Activated CD4-positive, alpha-beta T cell treated with anti-CD3 and anti-CD28 coated beads, Interleukin-2, amount 50 U/mL, for 1 hour (primary cell): ENCODE measurements at regions not wholly inside any gene's neighbourhood (a gene's known extent, or its start where the extent isn't known, plus 50 kb on each side); places are given as distances from the start of the nearest gene placed in this dataset.
"Not testable (repeated sequence)": the region's sequence is repeated elsewhere in the genome, so short reads cannot be mapped to it uniquely, and the experiment has no call there.

ENCODE experiments used
- DNase-seq: peaks from one replicate; pipeline ENCODE4 v3.0.0-alpha.2; 2020

- DNase-seq, result not testable (repeated sequence)
These were observed 143.7 kb upstream of the IVNS1ABP start for GRCh38 chr1:185460723-185461122.

DNA sequence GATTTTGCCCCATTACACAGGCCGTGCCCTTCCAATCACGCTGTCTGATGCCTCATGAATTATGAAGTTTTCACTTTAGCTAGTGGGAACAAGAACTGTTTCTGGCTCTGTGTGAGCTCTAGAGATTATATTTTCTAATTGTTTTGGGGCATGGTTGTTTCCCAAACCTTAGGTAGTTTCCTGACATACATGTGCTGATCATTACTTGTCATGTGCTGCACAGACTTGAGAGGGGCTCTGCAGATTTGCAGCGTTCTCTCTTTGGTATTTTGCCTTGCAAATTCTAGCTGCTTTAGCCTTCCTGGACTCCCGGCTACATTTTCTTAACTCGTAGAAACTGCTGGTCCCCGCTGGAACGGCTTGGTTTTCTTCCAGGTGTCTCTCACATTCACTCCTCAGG is 142.1 kb upstream of the IVNS1ABP start:
- DNase-seq, result no peak

- DNase-seq, result no peak
These were observed 141.6 kb upstream of the IVNS1ABP start for GRCh38 chr1:185458670-185459069.

DNA sequence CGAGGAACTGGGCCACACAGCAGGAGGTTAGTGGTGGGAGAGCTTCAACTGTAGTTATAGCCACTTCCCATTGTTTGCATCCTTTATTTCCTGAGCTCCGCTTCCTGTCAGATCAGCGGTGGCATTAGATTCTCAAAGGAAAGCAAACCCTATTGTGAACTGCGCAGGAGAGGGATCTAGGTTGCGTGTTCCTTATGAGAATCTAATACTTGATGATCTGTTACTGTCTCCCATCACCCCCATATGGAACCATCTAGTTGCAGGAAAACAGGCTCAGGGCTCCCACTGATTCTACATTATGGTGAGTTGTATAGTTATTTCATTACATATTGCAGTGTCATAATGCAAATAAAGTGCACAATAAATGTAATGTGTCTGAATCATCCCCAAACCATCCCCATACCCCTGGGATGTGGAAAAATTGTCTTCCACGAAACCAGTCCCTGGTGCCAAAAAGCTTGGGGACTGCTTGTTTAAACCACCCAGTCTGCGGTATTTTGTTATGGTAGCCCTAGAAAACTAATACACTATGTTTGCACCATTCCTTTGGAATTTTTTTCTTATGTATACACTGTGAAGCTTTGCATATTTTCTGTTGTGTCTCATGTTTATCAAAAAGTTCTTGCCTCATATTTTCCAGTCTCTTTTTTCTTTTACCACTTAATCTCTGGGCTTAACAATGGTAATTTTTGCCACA is 136.6 kb upstream of the IVNS1ABP start:
- no peak for DNase-seq

DNA sequence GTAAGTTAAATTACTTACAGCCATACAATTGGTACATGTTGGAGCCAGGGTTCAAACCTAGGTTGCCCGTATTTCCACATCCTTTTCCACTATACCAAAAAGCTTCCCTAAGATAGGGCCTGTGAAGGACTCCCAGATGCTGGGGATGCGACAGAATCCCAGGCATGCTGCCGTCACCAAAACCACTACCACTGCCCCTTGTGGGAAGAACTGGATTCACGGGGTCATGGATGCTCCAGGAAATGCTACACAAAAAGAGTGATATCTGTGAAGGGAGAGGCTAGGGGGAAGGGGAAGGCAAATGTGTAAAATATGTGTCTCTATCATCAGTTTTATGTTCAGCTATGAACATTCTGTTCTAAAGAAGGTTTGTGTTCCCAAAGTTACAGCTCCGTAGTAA is 133.9 kb upstream of the IVNS1ABP start:
- DNase-seq, result no peak

DNA sequence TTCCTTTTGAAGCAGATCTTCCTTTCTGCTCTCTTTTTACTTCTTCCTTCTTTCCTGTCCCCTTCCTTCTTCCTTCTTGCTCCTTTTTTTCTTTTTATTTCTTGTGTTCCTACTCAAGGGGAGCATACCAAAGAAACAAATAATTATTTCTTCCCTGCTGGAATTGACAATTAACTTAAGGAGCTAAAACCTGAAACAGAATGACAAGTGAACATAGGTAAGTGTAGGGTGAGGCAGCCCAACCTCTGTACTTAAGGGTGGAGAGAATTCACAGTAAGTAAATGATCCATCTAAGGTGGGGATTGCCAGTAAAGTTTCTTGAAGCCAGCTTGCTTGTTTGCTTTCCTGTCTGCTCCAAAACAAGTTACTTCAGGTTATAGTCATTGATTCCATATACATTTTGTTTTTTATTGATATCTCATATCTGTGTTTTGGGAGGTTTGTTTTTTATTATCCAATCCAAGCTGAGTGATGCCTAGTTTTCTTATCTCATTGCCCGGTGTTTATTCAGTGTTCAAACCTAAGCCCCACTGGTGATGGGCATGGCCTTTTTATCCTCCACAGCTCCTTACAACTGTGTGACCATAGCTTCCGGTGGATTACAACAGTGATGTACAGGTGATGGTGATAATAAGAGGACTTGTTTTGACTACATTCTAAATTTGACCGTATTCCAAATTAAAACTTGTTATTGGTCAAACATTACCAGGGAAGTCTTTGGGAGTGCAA is 133.2 kb upstream of the IVNS1ABP start:
- DNase-seq, result no peak

GRCh38 chr1:185449378-185450059 is 132.5 kb upstream of the IVNS1ABP start:
- DNase-seq, result no peak

DNA sequence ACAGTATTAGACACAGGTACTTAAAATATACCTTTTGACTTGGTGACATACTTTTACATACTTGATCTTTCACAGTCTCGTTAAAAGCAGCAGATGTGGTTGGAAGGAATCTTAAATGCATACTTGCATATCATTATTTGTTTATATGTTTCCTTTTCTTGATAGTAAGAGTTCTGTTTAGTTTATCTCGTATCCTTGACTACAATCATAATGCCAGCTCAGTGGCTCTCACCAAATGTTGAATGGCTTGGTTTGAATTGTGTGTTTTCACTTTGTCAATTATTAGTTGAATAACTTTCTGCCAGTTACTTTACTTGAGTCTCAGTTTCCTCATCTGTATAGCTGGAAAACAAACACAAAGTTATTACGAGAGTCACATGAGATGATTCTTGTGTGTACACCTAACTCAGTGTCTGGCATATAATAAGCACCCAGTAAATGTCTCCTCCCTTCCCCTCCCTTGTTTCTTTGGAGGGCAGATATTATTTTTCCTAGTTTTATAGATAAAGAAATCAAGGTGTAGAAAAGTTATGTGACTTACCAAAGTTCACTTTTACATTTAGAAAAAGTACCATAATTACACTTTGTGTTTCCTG is 131.6 kb upstream of the IVNS1ABP start:
- no peak for DNase-seq

DNA sequence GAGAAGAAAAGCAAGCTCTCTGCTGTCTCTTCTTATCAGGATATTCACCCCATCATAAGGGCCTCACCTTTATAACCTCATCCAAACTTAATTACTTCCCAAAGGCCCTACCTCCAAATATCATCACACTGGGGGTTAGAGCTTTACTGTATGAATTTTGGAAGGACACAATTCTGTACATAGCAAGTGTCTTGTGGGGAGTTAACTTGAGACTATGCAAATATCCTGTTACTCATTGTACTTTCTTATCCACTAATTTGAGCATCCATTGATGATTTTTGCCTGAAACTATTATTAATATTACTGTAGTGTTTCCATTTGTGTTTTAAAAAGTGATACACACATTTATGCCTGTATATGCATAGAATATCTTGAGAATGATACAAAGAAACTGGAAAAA is 129.1 kb upstream of the IVNS1ABP start:
- DNase-seq, result no peak

DNA sequence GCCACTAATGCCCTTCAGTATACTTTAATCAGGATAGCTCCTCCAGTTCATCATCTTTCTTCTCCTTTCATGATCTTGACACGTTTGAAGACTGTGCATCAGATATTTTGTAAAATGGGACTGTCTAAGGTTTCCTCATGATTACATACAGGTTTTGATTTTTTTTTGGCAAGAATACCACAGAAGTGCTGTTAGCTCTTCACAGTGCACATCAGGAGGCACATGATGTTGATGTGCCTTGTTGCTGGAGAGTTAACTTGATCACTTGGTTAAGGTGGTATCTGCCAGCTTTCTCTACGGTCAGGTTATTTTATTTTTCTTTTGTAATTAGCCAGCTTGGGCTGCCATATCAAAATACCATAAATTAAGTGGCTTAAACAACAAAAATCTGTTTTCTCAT is 128.6 kb upstream of the IVNS1ABP start:
- DNase-seq, result no peak

- DNase-seq, result no peak
These were observed 127.6 kb upstream of the IVNS1ABP start for GRCh38 chr1:185444676-185445075.

GRCh38 chr1:185442050-185442449 is 125.0 kb upstream of the IVNS1ABP start:
- DNase-seq, result no peak

DNA sequence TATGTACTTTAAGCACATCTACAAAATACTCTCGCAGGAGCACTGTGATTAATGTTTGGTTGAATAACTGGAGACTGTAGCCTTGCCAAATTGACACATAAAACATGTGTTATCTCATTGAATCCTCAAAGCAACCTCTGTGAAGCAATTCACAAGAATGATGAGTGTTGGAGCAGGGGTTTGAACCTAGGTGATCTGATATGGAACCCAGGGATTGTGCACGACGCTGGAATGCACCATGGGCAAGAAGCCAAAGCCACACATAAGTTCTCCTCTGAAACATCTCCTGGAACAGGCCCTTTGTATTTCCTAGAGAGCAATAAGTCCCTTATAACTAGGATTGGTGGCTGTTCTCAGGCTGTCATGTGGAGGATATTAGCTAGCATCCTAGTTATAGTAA is 124.6 kb upstream of the IVNS1ABP start:
- no peak for DNase-seq

DNA sequence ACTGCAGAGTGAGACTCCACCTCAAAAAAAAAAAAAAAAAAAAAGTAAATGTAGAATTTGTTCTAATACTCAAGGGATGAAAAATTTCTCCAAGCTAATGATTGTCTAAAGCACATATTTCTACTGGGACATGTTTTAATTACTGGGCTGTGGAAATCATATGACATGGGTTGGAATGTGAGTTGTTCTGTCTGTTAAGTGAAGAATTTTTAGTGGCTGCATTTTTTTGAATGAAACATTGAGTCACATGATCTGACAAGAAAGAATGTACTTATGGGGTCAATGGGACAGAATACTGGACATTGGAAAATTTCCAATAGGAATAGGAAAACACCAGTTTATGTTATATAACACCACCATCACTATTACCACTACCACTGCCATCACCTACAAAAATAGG is 123.8 kb upstream of the IVNS1ABP start:
- no peak for DNase-seq

DNA sequence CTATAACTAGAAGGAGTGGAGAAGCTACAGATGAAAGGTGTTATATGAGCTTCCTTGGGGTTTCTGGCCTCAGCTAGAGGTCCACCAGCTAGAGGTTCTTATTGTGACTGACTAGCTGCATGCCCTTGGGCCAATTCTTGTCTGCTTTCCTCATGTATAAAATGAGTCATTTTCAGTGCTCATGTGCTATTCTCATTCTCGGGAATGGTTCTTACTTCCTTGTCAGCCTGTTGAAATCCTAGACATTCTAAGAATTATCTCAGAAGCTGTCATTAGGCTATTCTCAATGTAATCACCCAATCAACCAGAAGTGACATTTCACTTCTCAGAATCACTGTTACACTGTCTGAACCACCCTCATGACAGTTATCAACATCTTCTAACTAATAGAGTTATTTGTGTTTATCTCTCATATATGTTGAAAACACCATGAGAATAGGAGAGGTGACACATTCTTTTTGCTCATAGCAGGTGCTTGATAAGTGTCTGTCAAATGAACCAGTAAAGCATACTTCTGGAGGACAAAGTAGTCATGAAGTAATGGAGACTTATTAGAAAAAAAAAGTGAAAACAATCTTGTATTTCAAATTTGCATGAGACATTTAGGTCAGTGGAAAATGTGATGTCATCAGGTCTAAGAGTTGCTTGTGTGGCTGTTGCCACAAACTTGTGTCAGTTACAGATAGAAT is 122.8 kb upstream of the IVNS1ABP start:
- DNase-seq, result no peak

- no peak for DNase-seq
These were observed 121.9 kb upstream of the IVNS1ABP start for GRCh38 chr1:185438936-185439335.

DNA sequence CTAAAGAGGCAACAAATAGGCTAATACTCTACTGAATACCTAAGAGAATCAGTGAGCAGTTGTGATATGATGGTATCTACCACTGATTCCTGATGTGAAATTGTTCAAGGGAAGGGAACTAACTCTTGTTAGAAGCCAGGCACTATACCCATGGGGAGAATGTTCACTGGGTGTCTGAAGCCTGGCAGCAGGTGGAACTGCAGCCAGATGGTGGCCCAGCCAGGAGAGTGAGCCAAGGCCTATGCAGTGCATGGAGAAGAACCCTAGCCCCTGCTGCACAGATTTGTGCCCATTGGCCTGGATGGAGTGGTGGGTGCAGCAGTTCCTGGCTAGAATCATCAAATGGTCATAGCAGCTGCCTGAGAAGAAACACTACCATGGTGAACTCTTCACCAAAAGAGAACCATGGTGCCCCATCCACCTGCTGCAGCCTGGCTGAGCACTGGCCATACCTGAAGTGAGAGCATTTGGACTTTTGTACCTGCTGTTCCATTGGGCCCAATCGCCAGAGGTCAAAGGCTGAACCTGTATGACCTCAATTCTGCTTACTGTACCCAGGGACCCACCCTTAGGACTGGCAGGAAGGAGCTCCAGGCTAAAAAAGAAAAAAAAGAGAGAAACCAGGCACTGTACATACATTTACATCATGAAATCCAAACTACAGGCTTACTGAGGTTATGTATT is 118.8 kb upstream of the IVNS1ABP start:
- no peak for DNase-seq

DNA sequence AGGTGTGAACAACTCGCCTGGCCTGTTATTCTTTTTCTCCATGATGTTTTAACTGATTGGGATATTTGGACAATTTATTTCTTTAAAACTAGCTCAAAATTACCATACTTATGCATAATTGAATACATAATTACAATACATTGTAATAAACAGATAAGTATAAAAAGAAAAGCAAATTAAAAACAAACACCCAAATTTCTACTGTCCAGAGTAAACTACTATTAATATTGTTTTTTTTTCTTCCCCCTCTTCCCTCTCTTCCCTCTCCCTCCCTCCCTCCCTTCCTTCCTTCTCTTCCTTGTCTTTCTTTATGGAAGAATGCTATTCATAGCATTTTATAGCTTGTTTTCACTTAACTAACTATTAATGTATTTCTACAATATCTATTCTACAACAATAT is 117.7 kb upstream of the IVNS1ABP start:
- DNase-seq, result no peak

DNA sequence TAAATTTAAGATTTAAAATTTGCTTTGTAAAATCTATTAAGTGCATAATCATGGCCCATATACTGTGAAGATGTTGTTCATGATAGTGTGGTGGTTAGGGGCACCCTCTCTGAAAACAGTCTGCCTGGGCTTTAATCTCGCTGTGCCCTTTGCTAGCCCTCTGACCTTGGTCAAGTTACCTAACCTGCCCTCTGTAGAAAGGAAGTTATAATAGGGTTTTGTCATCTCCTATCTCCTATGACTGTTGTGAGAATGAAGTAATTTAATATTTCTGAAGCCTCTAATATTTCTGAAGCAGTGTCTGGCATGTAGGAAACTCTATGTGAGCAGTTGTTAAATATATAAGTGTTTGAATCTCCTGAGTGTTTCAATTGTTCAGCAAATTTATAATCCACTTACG is 116.6 kb upstream of the IVNS1ABP start:
- no peak for DNase-seq

DNA sequence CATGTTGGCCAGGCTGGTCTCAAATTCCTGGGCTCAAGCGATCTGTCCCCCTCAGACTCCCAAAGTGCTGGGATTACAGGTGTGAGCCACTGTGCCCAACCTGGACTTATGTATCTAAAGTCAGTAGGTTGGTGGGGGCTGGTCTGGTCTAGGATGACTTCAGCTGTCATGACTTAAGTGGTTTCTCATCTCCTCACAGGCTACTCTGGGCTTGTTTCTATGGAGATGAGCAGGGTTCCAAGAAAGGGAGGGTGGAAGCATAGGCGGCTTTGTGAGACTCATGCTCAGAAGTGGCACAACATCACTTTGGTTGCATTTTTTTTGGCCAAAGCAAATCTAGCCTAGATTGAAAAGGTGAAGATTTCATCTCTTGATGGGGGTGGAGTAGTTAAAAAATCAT is 115.9 kb upstream of the IVNS1ABP start:
- DNase-seq, result no peak

- DNase-seq, result no peak
These were observed 114.6 kb upstream of the IVNS1ABP start for GRCh38 chr1:185431612-185432011.

GRCh38 chr1:185429668-185430067 is 112.6 kb upstream of the IVNS1ABP start:
- not testable (repeated sequence) for DNase-seq

DNA sequence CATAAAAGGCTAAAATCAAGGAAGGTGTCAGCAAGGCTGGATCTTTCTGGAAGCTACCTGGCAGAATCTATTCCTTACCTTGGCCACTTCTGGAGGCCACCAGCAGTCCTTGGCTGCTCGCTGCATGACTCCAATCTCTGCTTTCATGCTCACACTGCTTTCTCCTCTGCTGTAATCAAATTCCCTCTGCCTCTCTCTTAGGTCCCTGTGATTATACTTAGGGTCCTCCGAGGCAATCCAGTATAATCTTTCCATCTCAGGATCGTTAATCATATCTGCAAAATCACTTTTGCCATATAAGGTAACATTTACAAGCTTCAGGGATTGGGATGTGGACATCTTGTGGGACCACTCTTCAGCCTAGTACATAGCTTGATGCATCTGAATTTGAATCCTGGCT is 110.7 kb upstream of the IVNS1ABP start:
- DNase-seq, result no peak
